ENCODE measurements at regions not wholly inside any gene's neighbourhood (a gene's known extent, or its start where the extent isn't known, plus 50 kb on each side); places are given as distances from the start of the nearest gene placed in this dataset.

DNA sequence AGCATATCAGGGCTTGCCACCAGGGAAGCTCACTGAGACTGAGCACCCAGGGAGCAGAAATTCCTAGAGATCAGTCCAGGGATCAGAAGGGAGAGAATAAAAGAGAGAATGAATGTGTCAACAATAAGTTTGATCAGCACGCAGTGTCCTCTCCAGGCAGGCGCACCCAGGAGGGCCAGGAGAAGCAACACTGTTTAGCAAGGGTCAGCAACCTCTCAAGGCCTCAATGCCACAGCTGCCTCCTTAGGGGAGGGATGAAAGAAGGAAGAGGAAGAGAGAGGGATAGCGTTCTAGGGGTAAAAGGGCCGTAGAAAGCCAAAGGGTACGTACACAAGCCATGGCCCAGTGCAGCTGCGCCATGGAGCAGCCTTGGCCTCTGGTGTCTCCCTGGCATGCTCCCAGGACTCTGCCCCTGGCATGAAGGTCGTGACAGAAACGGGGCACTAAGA lies 399.8 kb downstream of the SHQ1 start:
- Histone ChIP-seq H3K27me3 (ENCODE audit: insufficient read depth, low read depth) (no peaks in the 10 kb centered on the region), H3K27ac (no peak overlapping the region), H3K4me1 (ENCODE audit: low read depth, poor library complexity, severe bottlenecking) (peaks cover 24% of the 10 kb centered on the region), H3K79me2 (ENCODE audit: insufficient read depth, low read depth) (peaks cover 32% of the 10 kb centered on the region), H2AFZ (ENCODE audit: low read depth) (no peak overlapping the region), H3K4me2 (no peak overlapping the region), H4K20me1 (ENCODE audit: insufficient read depth) (no peaks in the 10 kb centered on the region), H3K36me3 (ENCODE audit: insufficient read depth) (no peaks in the 10 kb centered on the region), H3K9ac (no peak overlapping the region), H3K4me3 (IDR thresholded peaks at IDR 0.05; ENCODE audit: insufficient read depth, low read depth, low read length) (no peak overlapping the region)
- TF ChIP-seq, protein P1, sequence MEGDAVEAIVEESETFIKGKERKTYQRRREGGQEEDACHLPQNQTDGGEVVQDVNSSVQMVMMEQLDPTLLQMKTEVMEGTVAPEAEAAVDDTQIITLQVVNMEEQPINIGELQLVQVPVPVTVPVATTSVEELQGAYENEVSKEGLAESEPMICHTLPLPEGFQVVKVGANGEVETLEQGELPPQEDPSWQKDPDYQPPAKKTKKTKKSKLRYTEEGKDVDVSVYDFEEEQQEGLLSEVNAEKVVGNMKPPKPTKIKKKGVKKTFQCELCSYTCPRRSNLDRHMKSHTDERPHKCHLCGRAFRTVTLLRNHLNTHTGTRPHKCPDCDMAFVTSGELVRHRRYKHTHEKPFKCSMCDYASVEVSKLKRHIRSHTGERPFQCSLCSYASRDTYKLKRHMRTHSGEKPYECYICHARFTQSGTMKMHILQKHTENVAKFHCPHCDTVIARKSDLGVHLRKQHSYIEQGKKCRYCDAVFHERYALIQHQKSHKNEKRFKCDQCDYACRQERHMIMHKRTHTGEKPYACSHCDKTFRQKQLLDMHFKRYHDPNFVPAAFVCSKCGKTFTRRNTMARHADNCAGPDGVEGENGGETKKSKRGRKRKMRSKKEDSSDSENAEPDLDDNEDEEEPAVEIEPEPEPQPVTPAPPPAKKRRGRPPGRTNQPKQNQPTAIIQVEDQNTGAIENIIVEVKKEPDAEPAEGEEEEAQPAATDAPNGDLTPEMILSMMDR (conservative IDR thresholded peaks at IDR 0.05; ENCODE audit: low read depth, low read length), result no peak

GRCh38 chr3:72447059-72447946 lies 400.9 kb downstream of the SHQ1 start:
- Histone ChIP-seq H3K9ac (peak overlapping the region; percentile 53; the same call in 1 of the 2 replicates), H3K4me2 (peak overlapping the region; percentile 51; the same call in 1 of the 2 replicates), H3K27ac (no peak overlapping the region), H2AFZ (ENCODE audit: low read depth) (peak overlapping the region; percentile 78), H3K4me1 (ENCODE audit: low read depth, poor library complexity, severe bottlenecking) (peaks cover 31% of the 10 kb centered on the region), H4K20me1 (ENCODE audit: insufficient read depth) (no peaks in the 10 kb centered on the region), H3K79me2 (ENCODE audit: insufficient read depth, low read depth) (peaks cover 43% of the 10 kb centered on the region), H3K27me3 (ENCODE audit: insufficient read depth, low read depth) (no peaks in the 10 kb centered on the region), H3K36me3 (ENCODE audit: insufficient read depth) (no peaks in the 10 kb centered on the region), H3K4me3 (IDR thresholded peaks at IDR 0.05; ENCODE audit: insufficient read depth, low read depth, low read length) (no peak overlapping the region)
- TF ChIP-seq, protein P1 (conservative IDR thresholded peaks at IDR 0.05; ENCODE audit: low read depth, low read length), result no peak

DNA sequence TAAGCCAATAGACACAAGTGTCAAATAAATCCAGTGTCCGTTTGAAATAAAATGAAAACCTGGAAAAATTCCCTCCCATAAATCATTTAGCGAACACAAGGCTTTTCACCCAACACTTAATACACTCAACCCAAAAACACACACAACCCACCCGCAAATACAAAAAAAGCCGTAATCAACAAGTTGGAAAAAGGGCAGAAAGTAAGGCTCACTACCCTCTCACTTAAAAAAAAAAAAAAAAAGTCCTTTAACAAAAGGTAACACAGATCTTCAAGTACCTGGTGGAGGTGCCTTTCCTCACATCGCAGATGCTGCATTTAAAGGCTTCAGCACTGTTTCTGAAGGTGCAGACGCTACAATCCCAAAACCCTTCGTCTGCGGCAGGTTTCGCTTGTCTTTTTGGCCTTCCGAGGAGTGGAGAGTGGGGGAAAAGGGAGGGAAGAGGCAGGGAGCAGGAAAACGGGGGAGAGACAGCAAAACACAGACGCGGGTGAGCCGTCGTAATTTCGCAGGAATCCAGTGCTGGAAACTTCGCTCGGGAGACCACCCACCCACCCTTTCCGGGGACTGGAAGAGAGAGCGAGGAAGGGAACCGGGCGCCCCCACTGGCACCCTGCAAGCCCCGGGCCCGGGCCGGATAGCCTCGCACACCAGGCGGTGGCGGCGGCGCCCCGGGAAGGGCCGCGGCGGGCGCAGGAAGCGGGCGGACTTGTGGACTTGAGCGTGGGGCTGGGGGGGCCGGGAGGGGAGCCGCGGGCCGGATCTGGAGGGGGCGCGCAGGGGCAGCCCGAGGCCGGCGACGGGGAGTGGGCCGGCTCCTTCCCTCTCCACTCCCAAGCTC lies 401.8 kb downstream of the SHQ1 start, which contains the start of gene RYBP:
TSS of gene RYBP (minus strand) at position 404 of the 841 bp plus-strand sequence.
- H3K27me3 ChIP-seq (ENCODE audit: insufficient read depth, low read depth), result no peaks in the 10 kb centered on the region
- TF ChIP-seq, protein P1 (conservative IDR thresholded peaks at IDR 0.05; ENCODE audit: low read depth, low read length), result no peak
- peak within 1 kb of the TSS; percentile 78 for H3K4me2 ChIP-seq
- peaks cover 51% of the 10 kb centered on the region for H3K79me2 ChIP-seq (ENCODE audit: insufficient read depth, low read depth)
- no peak within 1 kb of the TSS for H3K4me3 ChIP-seq (IDR thresholded peaks at IDR 0.05; ENCODE audit: insufficient read depth, low read depth, low read length)
- peak within 1 kb of the TSS; percentile 78 for H2AFZ ChIP-seq (ENCODE audit: low read depth)
- H3K36me3 ChIP-seq (ENCODE audit: insufficient read depth), result no peaks in the 10 kb centered on the region
- H3K27ac ChIP-seq, result peak within 1 kb of the TSS; percentile 63; the same call in 1 of the 2 replicates
- H3K9ac ChIP-seq, result peak within 1 kb of the TSS; percentile 60; the same call in 1 of the 2 replicates
- H3K4me1 ChIP-seq (ENCODE audit: low read depth, poor library complexity, severe bottlenecking), result peaks cover 34% of the 10 kb centered on the region
- no peaks in the 10 kb centered on the region for H4K20me1 ChIP-seq (ENCODE audit: insufficient read depth)

- peak overlapping the region; percentile 60; the same call in 1 of the 2 replicates for H3K9ac ChIP-seq
- H3K4me3 ChIP-seq (IDR thresholded peaks at IDR 0.05; ENCODE audit: insufficient read depth, low read depth, low read length), result no peak overlapping the region
- H3K27me3 ChIP-seq (ENCODE audit: insufficient read depth, low read depth), result no peaks in the 10 kb centered on the region
- H2AFZ ChIP-seq (ENCODE audit: low read depth), result no peak overlapping the region
- TF ChIP-seq, protein P1 (conservative IDR thresholded peaks at IDR 0.05; ENCODE audit: low read depth, low read length), result no peak
- H3K27ac ChIP-seq, result peak overlapping the region; percentile 63; the same call in 1 of the 2 replicates
- H3K36me3 ChIP-seq (ENCODE audit: insufficient read depth), result no peaks in the 10 kb centered on the region
- H3K4me1 ChIP-seq (ENCODE audit: low read depth, poor library complexity, severe bottlenecking), result peaks cover 34% of the 10 kb centered on the region
- peak overlapping the region; percentile 78 for H3K4me2 ChIP-seq
- peaks cover 55% of the 10 kb centered on the region for H3K79me2 ChIP-seq (ENCODE audit: insufficient read depth, low read depth)
- H4K20me1 ChIP-seq (ENCODE audit: insufficient read depth), result no peaks in the 10 kb centered on the region
Observed at GRCh38 chr3:72445827-72446217, 402.4 kb downstream of the SHQ1 start.
